ENCODE measurements at regions not wholly inside any gene's neighbourhood (a gene's known extent, or its start where the extent isn't known, plus 50 kb on each side); places are given as distances from the start of the nearest gene placed in this dataset.

DNA sequence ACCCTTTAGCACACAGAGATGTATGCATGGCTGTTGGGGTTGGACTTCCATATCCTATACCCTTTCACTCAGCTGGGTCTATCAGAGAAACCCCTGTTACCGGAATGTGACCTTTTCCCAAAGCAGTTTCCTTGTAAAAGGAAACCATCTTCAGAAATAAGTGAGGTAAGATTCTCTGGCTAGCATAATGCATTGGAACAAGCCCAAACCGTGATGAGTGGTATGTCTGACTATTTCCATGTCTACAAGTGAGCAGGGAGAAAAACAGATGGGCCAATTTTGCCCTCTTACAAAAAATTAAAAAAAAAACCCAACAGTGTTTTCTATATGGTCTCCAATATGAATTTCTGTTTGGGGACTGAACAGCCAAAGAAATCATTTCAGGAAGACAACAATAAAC is 283.9 kb downstream of the SMARCA1 start:
- ATAC-seq (no peak), DNase-seq (no peak)
- Histone ChIP-seq H3K9me3 (no peaks in the 10 kb centered on the region), H3K27me3 (no peaks in the 10 kb centered on the region), H3K4me3 (no peak overlapping the region), H3K36me3 (no peaks in the 10 kb centered on the region), H3K27ac (no peak overlapping the region), H3K4me1 (no peaks in the 10 kb centered on the region)
- intact Hi-C loops (cut with DNase I): no loop called here
- no peak for TF ChIP-seq POLR2A (IDR thresholded peaks at IDR 0.05)
- TF ChIP-seq, protein P1, sequence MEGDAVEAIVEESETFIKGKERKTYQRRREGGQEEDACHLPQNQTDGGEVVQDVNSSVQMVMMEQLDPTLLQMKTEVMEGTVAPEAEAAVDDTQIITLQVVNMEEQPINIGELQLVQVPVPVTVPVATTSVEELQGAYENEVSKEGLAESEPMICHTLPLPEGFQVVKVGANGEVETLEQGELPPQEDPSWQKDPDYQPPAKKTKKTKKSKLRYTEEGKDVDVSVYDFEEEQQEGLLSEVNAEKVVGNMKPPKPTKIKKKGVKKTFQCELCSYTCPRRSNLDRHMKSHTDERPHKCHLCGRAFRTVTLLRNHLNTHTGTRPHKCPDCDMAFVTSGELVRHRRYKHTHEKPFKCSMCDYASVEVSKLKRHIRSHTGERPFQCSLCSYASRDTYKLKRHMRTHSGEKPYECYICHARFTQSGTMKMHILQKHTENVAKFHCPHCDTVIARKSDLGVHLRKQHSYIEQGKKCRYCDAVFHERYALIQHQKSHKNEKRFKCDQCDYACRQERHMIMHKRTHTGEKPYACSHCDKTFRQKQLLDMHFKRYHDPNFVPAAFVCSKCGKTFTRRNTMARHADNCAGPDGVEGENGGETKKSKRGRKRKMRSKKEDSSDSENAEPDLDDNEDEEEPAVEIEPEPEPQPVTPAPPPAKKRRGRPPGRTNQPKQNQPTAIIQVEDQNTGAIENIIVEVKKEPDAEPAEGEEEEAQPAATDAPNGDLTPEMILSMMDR (IDR thresholded peaks at IDR 0.05): no peak
- 44 to 68% (median 58%) methylated on average over 2 of the region's 2 CpGs for WGBS, 4 donors

DNA sequence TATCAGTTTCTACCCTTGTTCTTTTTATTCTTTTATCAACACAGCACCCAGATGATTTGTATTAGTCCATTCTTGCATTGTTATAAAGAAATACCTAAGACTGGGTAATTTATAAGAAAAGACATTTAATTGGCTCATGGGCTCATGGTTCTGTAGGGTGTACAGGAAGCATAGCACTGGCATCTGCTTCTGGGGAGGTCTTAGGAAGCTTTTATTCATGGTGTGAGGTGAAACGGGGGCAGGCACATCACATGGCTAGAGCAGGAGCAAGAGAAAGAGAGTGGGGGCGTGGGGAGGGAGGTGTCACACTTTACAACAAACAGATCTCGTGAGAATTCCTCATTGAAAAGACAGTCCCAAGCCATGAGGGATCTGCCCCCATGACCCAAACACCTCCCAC is 285.3 kb downstream of the SMARCA1 start:
- TF ChIP-seq POLR2A (IDR thresholded peaks at IDR 0.05): no peak
- TF ChIP-seq, protein P1 (IDR thresholded peaks at IDR 0.05): no peak
- no peaks in the 10 kb centered on the region for H3K36me3 ChIP-seq
- H3K4me3 ChIP-seq: no peak overlapping the region
- H3K27me3 ChIP-seq: no peaks in the 10 kb centered on the region
- H3K4me1 ChIP-seq: no peaks in the 10 kb centered on the region
- H3K9me3 ChIP-seq: no peaks in the 10 kb centered on the region
- 61 to 75% (median 67%) methylated on average over 3 of the region's 3 CpGs for WGBS, 4 donors
- ATAC-seq (no peak), DNase-seq (no peak)
- no peak overlapping the region for H3K27ac ChIP-seq
- intact Hi-C loops (cut with DNase I): no loop called here

DNA sequence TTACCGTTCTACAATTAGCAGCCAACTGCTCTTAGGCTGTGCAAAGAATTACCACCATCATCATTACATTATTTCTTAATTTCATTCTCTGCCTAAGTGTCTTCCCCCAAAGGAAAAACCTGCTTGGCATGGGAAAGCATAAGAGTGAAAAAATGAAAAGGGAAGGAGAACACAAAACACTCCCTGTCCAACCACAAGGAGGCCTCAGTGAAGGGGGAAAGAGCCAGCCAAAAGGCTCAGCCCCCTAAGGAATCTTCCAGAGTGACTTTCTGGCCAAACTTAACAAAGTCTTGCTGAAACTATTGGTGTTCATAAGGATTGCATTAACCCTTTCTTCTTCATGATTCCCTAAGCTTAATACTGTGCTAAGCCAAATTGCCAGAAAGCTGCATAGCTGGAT is 287.4 kb downstream of the SMARCA1 start:
- no peak for DNase-seq
- no peak for ATAC-seq
- intact Hi-C loops (cut with DNase I): no loop called here
- Histone ChIP-seq H3K9me3 (no peaks in the 10 kb centered on the region), H3K27me3 (no peaks in the 10 kb centered on the region), H3K27ac (no peak overlapping the region), H3K4me1 (no peaks in the 10 kb centered on the region), H3K36me3 (no peaks in the 10 kb centered on the region), H3K4me3 (no peak overlapping the region)
- TF ChIP-seq, protein P1 (IDR thresholded peaks at IDR 0.05): no peak
- no peak for TF ChIP-seq POLR2A (IDR thresholded peaks at IDR 0.05)
- WGBS, 4 donors: 50 to 70% (median 56%) methylated on average over 1 of the region's 1 CpG

DNA sequence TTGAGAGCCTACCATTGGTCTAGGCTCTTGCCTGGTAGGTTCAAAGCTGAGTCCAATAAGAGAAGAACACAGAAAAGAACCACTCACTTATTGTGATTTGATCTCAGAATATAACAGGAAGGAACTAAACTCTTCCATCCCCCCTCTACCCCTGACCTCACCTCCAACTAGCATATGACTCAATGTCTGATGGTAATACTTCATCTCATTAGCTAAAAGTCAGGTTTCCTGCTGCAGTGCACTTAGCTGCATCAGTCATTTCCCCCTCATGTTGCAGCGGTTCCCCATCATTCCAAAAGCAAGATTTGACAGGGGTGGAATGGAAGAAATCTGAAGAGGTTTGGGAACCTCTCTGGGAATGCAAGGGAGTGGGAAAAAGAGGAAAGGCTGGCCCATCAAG is 289.5 kb downstream of the SMARCA1 start:
- no peak for TF ChIP-seq POLR2A (IDR thresholded peaks at IDR 0.05)
- TF ChIP-seq, protein P1 (IDR thresholded peaks at IDR 0.05): no peak
- no peak overlapping the region for H3K27ac ChIP-seq
- H3K9me3 ChIP-seq: no peaks in the 10 kb centered on the region
- H3K27me3 ChIP-seq: no peaks in the 10 kb centered on the region
- H3K36me3 ChIP-seq: no peaks in the 10 kb centered on the region
- no peaks in the 10 kb centered on the region for H3K4me1 ChIP-seq
- no peak for DNase-seq
- no peak for ATAC-seq
- WGBS, 4 donors: 41 to 72% (median 56%) methylated on average over 1 of the region's 1 CpG
- no peak overlapping the region for H3K4me3 ChIP-seq
- intact Hi-C loops (cut with DNase I): no loop called here

Data from heart left ventricle (tissue), 16 donors.